ENCODE measurements at regions not wholly inside any gene's neighbourhood (a gene's known extent, or its start where the extent isn't known, plus 50 kb on each side); places are given as distances from the start of the nearest gene placed in this dataset.

DNA sequence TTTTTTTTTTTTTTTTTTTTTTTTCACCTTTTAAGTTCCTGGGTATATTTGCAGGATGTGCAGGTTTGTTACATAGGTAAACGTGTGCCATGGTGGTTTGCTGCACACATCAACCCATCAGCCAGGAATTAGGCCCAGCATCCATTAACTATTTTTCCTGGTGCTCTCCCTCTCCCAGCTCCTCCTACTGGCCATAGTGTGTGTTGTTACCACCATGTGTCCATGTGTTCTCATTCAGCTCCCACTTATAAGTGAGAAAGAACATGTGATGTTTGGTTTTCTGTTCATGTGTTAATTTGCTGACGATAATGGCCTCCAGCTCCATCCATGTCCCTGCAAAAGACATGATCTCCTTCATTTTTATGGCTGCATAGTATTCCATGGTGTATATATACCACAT lies 350.5 kb downstream of the MAN2A1 start:
- 97% methylated on average over 2 of the region's 2 CpGs for WGBS

DNA sequence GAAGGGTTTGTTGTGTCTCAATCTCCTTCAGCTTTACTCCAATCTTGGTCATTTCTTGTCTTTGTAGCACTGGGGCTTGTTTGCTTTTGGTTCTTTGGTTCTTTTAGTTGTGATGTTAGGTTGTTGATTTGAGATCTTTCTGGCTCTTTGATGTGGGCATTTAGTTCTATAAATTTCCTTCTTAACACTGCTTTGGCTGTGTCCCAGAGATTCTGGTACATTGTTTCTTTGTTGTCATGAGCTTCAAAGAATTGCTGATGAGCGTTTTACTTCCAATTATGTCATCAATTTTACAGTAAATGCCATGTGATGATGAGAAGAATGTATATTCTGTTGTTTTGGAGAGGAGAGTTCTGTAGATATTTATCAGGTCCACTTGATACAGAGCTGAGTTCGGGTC lies 353.3 kb downstream of the MAN2A1 start:
- no peak for TF ChIP-seq POLR2AphosphoS5 (IDR thresholded peaks at IDR 0.05)
- TF ChIP-seq, protein P1, sequence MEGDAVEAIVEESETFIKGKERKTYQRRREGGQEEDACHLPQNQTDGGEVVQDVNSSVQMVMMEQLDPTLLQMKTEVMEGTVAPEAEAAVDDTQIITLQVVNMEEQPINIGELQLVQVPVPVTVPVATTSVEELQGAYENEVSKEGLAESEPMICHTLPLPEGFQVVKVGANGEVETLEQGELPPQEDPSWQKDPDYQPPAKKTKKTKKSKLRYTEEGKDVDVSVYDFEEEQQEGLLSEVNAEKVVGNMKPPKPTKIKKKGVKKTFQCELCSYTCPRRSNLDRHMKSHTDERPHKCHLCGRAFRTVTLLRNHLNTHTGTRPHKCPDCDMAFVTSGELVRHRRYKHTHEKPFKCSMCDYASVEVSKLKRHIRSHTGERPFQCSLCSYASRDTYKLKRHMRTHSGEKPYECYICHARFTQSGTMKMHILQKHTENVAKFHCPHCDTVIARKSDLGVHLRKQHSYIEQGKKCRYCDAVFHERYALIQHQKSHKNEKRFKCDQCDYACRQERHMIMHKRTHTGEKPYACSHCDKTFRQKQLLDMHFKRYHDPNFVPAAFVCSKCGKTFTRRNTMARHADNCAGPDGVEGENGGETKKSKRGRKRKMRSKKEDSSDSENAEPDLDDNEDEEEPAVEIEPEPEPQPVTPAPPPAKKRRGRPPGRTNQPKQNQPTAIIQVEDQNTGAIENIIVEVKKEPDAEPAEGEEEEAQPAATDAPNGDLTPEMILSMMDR (IDR thresholded peaks at IDR 0.05), result no peak
- no peak for TF ChIP-seq POLR2A (IDR thresholded peaks at IDR 0.05)
- H3K36me3 ChIP-seq, result no peaks in the 10 kb centered on the region
- WGBS, result 42% methylated on average over 2 of the region's 2 CpGs
- intact Hi-C loops (cut with DNase I), result no loop called here
- no peak for DNase-seq (ENCODE audit: low spot score)
- H3K4me1 ChIP-seq (replicated peaks), result no peaks in the 10 kb centered on the region
- H3K4me3 ChIP-seq, result no peak overlapping the region
- no peaks in the 10 kb centered on the region for H3K27me3 ChIP-seq (replicated peaks; ENCODE audit: insufficient read depth)
- no peak overlapping the region for H3K27ac ChIP-seq
- no peaks in the 10 kb centered on the region for H3K9me3 ChIP-seq

More for the DNA sequence above, 350.5 kb downstream of the MAN2A1 start:
- H3K27me3 ChIP-seq (replicated peaks; ENCODE audit: insufficient read depth), result no peaks in the 10 kb centered on the region
- H3K9me3 ChIP-seq, result no peaks in the 10 kb centered on the region
- no peak overlapping the region for H3K4me3 ChIP-seq
- DNase-seq (ENCODE audit: low spot score), result no peak
- H3K4me1 ChIP-seq (replicated peaks), result no peaks in the 10 kb centered on the region
- intact Hi-C loops (cut with DNase I), result no loop called here
- H3K27ac ChIP-seq, result no peak overlapping the region
- TF ChIP-seq, protein P1 (IDR thresholded peaks at IDR 0.05), result no peak
- TF ChIP-seq POLR2AphosphoS5 (IDR thresholded peaks at IDR 0.05) (no peak), POLR2A (IDR thresholded peaks at IDR 0.05) (no peak)
- H3K36me3 ChIP-seq, result no peaks in the 10 kb centered on the region

DNA sequence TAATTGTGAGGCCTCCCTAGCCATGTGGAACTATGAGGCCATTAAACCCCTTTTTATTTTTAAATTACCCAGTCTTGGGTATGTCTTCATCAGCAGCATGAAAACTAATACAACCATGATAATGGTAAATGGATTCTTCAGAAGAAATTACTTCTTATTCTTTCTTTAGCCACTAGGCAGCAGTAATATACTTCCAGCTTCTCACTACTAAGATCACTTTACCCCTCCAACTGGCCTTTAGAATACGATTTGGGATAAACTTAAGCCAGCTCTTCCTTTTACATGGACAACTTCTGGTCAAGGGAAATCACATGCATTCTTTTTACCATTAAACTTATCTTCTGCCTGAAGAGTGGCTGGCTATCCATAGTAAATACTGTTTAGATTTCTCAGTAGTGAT lies 355.4 kb downstream of the MAN2A1 start:
- H3K4me1 ChIP-seq (replicated peaks), result no peaks in the 10 kb centered on the region
- no peak for DNase-seq (ENCODE audit: low spot score)
- intact Hi-C loops (cut with DNase I), result no loop called here
- no peak overlapping the region for H3K4me3 ChIP-seq
- 61% methylated on average over 1 of the region's 1 CpG for WGBS
- no peaks in the 10 kb centered on the region for H3K36me3 ChIP-seq
- H3K27ac ChIP-seq, result no peak overlapping the region
- H3K27me3 ChIP-seq (replicated peaks; ENCODE audit: insufficient read depth), result no peaks in the 10 kb centered on the region
- no peaks in the 10 kb centered on the region for H3K9me3 ChIP-seq
- TF ChIP-seq POLR2AphosphoS5 (IDR thresholded peaks at IDR 0.05), result no peak
- no peak for TF ChIP-seq POLR2A (IDR thresholded peaks at IDR 0.05)
- TF ChIP-seq, protein P1 (IDR thresholded peaks at IDR 0.05), result no peak

DNA sequence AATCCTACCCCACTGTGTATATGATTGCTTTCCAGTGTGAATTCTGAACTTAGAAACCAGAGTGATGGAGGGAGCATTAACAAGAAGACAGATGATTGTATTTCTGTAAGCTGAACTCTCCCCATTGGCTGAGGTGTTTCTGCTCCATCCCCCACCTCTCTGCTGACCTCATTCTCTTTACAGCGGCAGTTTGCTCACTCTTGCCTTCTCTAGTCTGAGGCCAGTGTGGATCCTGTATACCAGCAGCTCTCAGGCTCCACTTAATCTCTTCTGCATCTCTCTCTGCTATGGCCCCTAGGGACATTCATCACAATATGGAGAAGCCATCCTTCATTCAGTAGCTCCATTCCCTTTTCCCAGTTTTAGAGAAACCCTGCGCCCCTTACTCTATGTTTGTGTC lies 358.8 kb downstream of the MAN2A1 start:
- no peak for TF ChIP-seq POLR2A (IDR thresholded peaks at IDR 0.05)
- H3K36me3 ChIP-seq, result no peaks in the 10 kb centered on the region
- no peak for DNase-seq (ENCODE audit: low spot score)
- 64% methylated on average over 2 of the region's 2 CpGs for WGBS
- H3K27me3 ChIP-seq (replicated peaks; ENCODE audit: insufficient read depth), result no peaks in the 10 kb centered on the region
- no peak overlapping the region for H3K27ac ChIP-seq
- no peak overlapping the region for H3K4me3 ChIP-seq
- H3K9me3 ChIP-seq, result no peaks in the 10 kb centered on the region
- intact Hi-C loops (cut with DNase I), result no loop called here
- no peaks in the 10 kb centered on the region for H3K4me1 ChIP-seq (replicated peaks)

DNA sequence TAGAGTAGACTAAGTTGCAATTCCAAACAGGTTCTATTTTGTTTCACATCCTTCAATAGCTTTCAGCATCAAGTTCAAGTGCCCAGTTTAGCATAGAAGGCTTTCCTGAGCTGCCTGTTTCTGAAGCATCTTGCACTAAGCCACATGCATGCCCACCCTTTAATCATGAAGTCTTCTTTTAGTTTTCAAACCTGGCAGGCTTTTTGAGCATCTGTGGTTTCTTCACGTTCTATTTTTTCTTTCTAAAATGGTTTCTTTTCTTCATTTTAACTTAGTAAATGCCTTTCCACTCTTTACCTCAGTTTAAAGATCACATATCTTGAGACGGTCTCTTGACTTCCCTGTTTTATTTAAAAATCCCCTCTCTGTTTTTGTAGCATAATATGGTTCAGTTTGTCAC lies 360.1 kb downstream of the MAN2A1 start:
- no peaks in the 10 kb centered on the region for H3K9me3 ChIP-seq
- H3K4me3 ChIP-seq, result no peak overlapping the region
- H3K27ac ChIP-seq, result no peak overlapping the region
- DNase-seq (ENCODE audit: low spot score), result no peak
- TF ChIP-seq POLR2AphosphoS5 (IDR thresholded peaks at IDR 0.05) (no peak), POLR2A (IDR thresholded peaks at IDR 0.05) (no peak)
- TF ChIP-seq, protein P1 (IDR thresholded peaks at IDR 0.05), result no peak
- H3K36me3 ChIP-seq, result no peaks in the 10 kb centered on the region
- no peaks in the 10 kb centered on the region for H3K27me3 ChIP-seq (replicated peaks; ENCODE audit: insufficient read depth)
- WGBS, result 83% methylated on average over 2 of the region's 2 CpGs
- no peaks in the 10 kb centered on the region for H3K4me1 ChIP-seq (replicated peaks)
- intact Hi-C loops (cut with DNase I), result no loop called here
